Fibroblast of lung (primary cell): ENCODE measurements at regions not wholly inside any gene's neighbourhood (a gene's known extent, or its start where the extent isn't known, plus 50 kb on each side); places are given as distances from the start of the nearest gene placed in this dataset.
"Not testable (repeated sequence)": the region's sequence is repeated elsewhere in the genome, so short reads cannot be mapped to it uniquely, and the experiment has no call there.

Source experiments
- DNase-seq, 2 donors: peaks; one replicate each; pipeline versions ENCODE4 v3.0.0 to v3.0.0-alpha.2; 2010; ENCODE audit warnings: low read depth in 2 of 2
- H2AFZ ChIP-seq: 2 replicates; pipeline ENCODE4 v1.5.1; 2012; ENCODE audit warnings: low read length, control low read depth, inconsistent platforms
- H3K27ac ChIP-seq: 2 replicates; pipeline ENCODE4 v1.5.1; 2011; ENCODE audit warnings: low read length, control low read depth; ENCODE audit not compliant: insufficient read depth
- H3K27me3 ChIP-seq: 2 replicates; pipeline ENCODE4 v1.5.1; 2011; ENCODE audit warnings: mild to moderate bottlenecking, low read length; ENCODE audit not compliant: control insufficient read depth, insufficient read depth
- H3K36me3 ChIP-seq: 2 replicates; pipeline ENCODE4 v1.5.1; 2011; ENCODE audit warnings: low read length; ENCODE audit not compliant: control insufficient read depth, insufficient read depth
- H3K4me1 ChIP-seq: 2 replicates; pipeline ENCODE4 v1.5.1; 2011; ENCODE audit warnings: low read length; ENCODE audit not compliant: control insufficient read depth, insufficient read depth; ENCODE audit errors: extremely low read depth
- H3K4me2 ChIP-seq: 2 replicates; pipeline ENCODE4 v1.5.1; 2011; ENCODE audit warnings: low read length, control low read depth; ENCODE audit not compliant: insufficient read depth; ENCODE audit errors: extremely low read depth
- H3K4me3 ChIP-seq, 4 experiments: fragments of 200-600 bp in 1 of 4; sonication (generic) in 1 of 4; replicated peaks in 1 of 4; 2 replicates each; pipeline ENCODE4 v1.5.1; 2011 to 2016; ENCODE audit warnings: low read length in 4 of 4, low read depth in 3 of 4, mild to moderate bottlenecking in 3 of 4, control low read depth in 2 of 4, inconsistent platforms in 1 of 4, mixed read lengths in 1 of 4; ENCODE audit not compliant: insufficient read depth in 1 of 4; ENCODE audit errors: control extremely low read depth in 1 of 4
- H3K79me2 ChIP-seq: 2 replicates; pipeline ENCODE4 v1.5.1; 2012; ENCODE audit warnings: mild to moderate bottlenecking, low read length, inconsistent platforms; ENCODE audit not compliant: control insufficient read depth, insufficient read depth
- H3K9ac ChIP-seq: 2 replicates; pipeline ENCODE4 v1.5.1; 2011; ENCODE audit warnings: mild to moderate bottlenecking, low read length, control low read depth; ENCODE audit not compliant: insufficient read depth
- H3K9me3 ChIP-seq: 2 replicates; pipeline ENCODE4 v1.5.1; 2012; ENCODE audit warnings: low read depth, low read length; ENCODE audit not compliant: control insufficient read depth, insufficient read depth
- H4K20me1 ChIP-seq: 2 replicates; pipeline ENCODE4 v1.5.1; 2011; ENCODE audit warnings: low read length; ENCODE audit not compliant: control insufficient read depth, insufficient read depth; ENCODE audit errors: extremely low read depth

GRCh38 chr16:29276446-29276845 lies 130.1 kb downstream of the NPIPB11 start:
- not testable (repeated sequence) for H3K4me2 ChIP-seq, H3K79me2 ChIP-seq, H4K20me1 ChIP-seq, H3K36me3 ChIP-seq, H3K27ac ChIP-seq, H3K9ac ChIP-seq, H3K27me3 ChIP-seq, H3K9me3 ChIP-seq, H2AFZ ChIP-seq, H3K4me3 ChIP-seq
- H3K4me1 ChIP-seq = peaks cover 11% of the 10 kb centered on the region
- DNase-seq = peak; percentile 64 to 78

- H2AFZ ChIP-seq, H3K4me3 ChIP-seq, H3K9me3 ChIP-seq, H3K27ac ChIP-seq, H3K9ac ChIP-seq, DNase-seq, H3K36me3 ChIP-seq, H3K4me2 ChIP-seq, H4K20me1 ChIP-seq, H3K27me3 ChIP-seq, H3K79me2 ChIP-seq: not testable (repeated sequence)
- H3K4me1 ChIP-seq = peaks cover 21% of the 10 kb centered on the region
Measured at GRCh38 chr16:29274055-29275035, 132.2 kb downstream of the NPIPB11 start.

GRCh38 chr16:29273298-29274054 lies 133.0 kb downstream of the NPIPB11 start:
- not testable (repeated sequence) for H3K4me3 ChIP-seq, H3K79me2 ChIP-seq, H2AFZ ChIP-seq, H3K9me3 ChIP-seq, H3K27me3 ChIP-seq, H3K9ac ChIP-seq, H4K20me1 ChIP-seq, H3K4me2 ChIP-seq, H3K36me3 ChIP-seq
- DNase-seq = peak; percentile 46 to 64
- H3K4me1 ChIP-seq = peaks cover 25% of the 10 kb centered on the region
- peak overlapping the region; percentile 86 for H3K27ac ChIP-seq

- peak; percentile 83 to 94 for DNase-seq
- H4K20me1 ChIP-seq, H3K27me3 ChIP-seq, H3K79me2 ChIP-seq, H2AFZ ChIP-seq, H3K36me3 ChIP-seq, H3K9me3 ChIP-seq, H3K4me3 ChIP-seq: not testable (repeated sequence)
- peak overlapping the region; percentile 59 for H3K9ac ChIP-seq
- peak overlapping the region; percentile 35 for H3K4me2 ChIP-seq
- H3K4me1 ChIP-seq = peaks cover 30% of the 10 kb centered on the region
- peak overlapping the region; percentile 86 for H3K27ac ChIP-seq
Measured at GRCh38 chr16:29271721-29272675, 134.5 kb downstream of the NPIPB11 start.

- Histone ChIP-seq H3K4me1 (peaks cover 34% of the 10 kb centered on the region), H3K27ac (peak overlapping the region; percentile 86)
- not testable (repeated sequence) for H2AFZ ChIP-seq
Measured at GRCh38 chr16:29270923-29271322, 135.6 kb downstream of the NPIPB11 start.

GRCh38 chr16:29270033-29270432 lies 136.5 kb downstream of the NPIPB11 start:
- H3K36me3 ChIP-seq, H3K27me3 ChIP-seq, H3K9me3 ChIP-seq, H3K4me3 ChIP-seq, H3K4me2 ChIP-seq, DNase-seq, H2AFZ ChIP-seq, H3K79me2 ChIP-seq, H4K20me1 ChIP-seq, H3K9ac ChIP-seq: not testable (repeated sequence)
- Histone ChIP-seq H3K27ac (peak overlapping the region; percentile 88), H3K4me1 (peaks cover 33% of the 10 kb centered on the region)

More at GRCh38 chr16:29270923-29271322, 135.6 kb downstream of the NPIPB11 start:
- H3K9me3 ChIP-seq, DNase-seq, H4K20me1 ChIP-seq, H3K27me3 ChIP-seq, H3K79me2 ChIP-seq, H3K4me3 ChIP-seq, H3K4me2 ChIP-seq, H3K9ac ChIP-seq, H3K36me3 ChIP-seq: not testable (repeated sequence)
